Nephron progenitor cell (in vitro differentiated cells): ENCODE measurements at regions not wholly inside any gene's neighbourhood (a gene's known extent, or its start where the extent isn't known, plus 50 kb on each side); places are given as distances from the start of the nearest gene placed in this dataset.

Experiments used
- DNase-seq: peaks from one replicate; pipeline ENCODE4 v3.0.0; 2021
- H3K27ac Mint-ChIP-seq: 2 replicates; pipeline ENCODE4 v1.8.0; 2021; ENCODE audit warnings: mild to moderate bottlenecking, moderate library complexity, mixed read lengths
- H3K27me3 Mint-ChIP-seq: 2 replicates; pipeline ENCODE4 v1.8.0; 2021; ENCODE audit warnings: mild to moderate bottlenecking, low read depth, mixed read lengths; ENCODE audit not compliant: poor library complexity
- H3K36me3 Mint-ChIP-seq: 2 replicates; pipeline ENCODE4 v1.8.0; 2021; ENCODE audit warnings: low read depth, mixed read lengths
- H3K4me1 Mint-ChIP-seq: 2 replicates; pipeline ENCODE4 v1.8.0; 2021; ENCODE audit warnings: mixed read lengths
- H3K4me3 Mint-ChIP-seq: 2 replicates; pipeline ENCODE4 v1.8.0; 2021; ENCODE audit warnings: mild to moderate bottlenecking, moderate library complexity, mixed read lengths
- H3K9me3 Mint-ChIP-seq: 2 replicates; pipeline ENCODE4 v1.8.0; 2021; ENCODE audit warnings: mild to moderate bottlenecking, moderate library complexity, mixed read lengths
- TF ChIP-seq, protein P1 (sequence below): fragments of 200-600 bp; sonication (generic); IDR thresholded peaks from 2 replicates; pipeline ENCODE4 v1.5.0; 2021; ENCODE audit warnings: antibody characterized with exemption

- TF ChIP-seq, protein P1, sequence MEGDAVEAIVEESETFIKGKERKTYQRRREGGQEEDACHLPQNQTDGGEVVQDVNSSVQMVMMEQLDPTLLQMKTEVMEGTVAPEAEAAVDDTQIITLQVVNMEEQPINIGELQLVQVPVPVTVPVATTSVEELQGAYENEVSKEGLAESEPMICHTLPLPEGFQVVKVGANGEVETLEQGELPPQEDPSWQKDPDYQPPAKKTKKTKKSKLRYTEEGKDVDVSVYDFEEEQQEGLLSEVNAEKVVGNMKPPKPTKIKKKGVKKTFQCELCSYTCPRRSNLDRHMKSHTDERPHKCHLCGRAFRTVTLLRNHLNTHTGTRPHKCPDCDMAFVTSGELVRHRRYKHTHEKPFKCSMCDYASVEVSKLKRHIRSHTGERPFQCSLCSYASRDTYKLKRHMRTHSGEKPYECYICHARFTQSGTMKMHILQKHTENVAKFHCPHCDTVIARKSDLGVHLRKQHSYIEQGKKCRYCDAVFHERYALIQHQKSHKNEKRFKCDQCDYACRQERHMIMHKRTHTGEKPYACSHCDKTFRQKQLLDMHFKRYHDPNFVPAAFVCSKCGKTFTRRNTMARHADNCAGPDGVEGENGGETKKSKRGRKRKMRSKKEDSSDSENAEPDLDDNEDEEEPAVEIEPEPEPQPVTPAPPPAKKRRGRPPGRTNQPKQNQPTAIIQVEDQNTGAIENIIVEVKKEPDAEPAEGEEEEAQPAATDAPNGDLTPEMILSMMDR: peak; percentile 84
- peaks cover 2% of the 10 kb centered on the region for H3K27me3 Mint-ChIP-seq
- H3K36me3 Mint-ChIP-seq: no peaks in the 10 kb centered on the region
- H3K4me1 Mint-ChIP-seq: peaks cover 17% of the 10 kb centered on the region
- H3K4me3 Mint-ChIP-seq: no peak overlapping the region
- no peaks in the 10 kb centered on the region for H3K9me3 Mint-ChIP-seq
- DNase-seq: peak; percentile 36
- no peak overlapping the region for H3K27ac Mint-ChIP-seq
Measured at GRCh38 chr2:24409700-24410556, 49.6 kb upstream of the ITSN2 start.
